NCI-H2107 (cell line): ENCODE measurements at regions not wholly inside any gene's neighbourhood (a gene's known extent, or its start where the extent isn't known, plus 50 kb on each side); places are given as distances from the start of the nearest gene placed in this dataset.
"Not testable (repeated sequence)": the region's sequence is repeated elsewhere in the genome, so short reads cannot be mapped to it uniquely, and the experiment has no call there.

Experiments
- DNase-seq: peaks from one replicate; lab custom pipeline; 2025; lab: John Stamatoyannopoulos, UW

GRCh38 chr5:164300295-164300694 lies 794.9 kb downstream of the MAT2B start:
- DNase-seq: no peak

- DNase-seq: no peak
These were observed 795.7 kb downstream of the MAT2B start for GRCh38 chr5:164301136-164301535.

- DNase-seq: no peak
These were observed 796.3 kb downstream of the MAT2B start for GRCh38 chr5:164301708-164302107.

GRCh38 chr5:164302533-164303235 lies 797.3 kb downstream of the MAT2B start:
- no peak for DNase-seq

- no peak for DNase-seq
These were observed 798.3 kb downstream of the MAT2B start for GRCh38 chr5:164303646-164304215.

- DNase-seq: no peak
These were observed 801.2 kb downstream of the MAT2B start for GRCh38 chr5:164306662-164307061.

- no peak for DNase-seq
These were observed 807.4 kb downstream of the MAT2B start for GRCh38 chr5:164312801-164313200.

GRCh38 chr5:164317676-164318075 lies 812.3 kb downstream of the MAT2B start:
- no peak for DNase-seq

- DNase-seq: no peak
These were observed 813.7 kb downstream of the MAT2B start for GRCh38 chr5:164319161-164319560.

- no peak for DNase-seq
These were observed 818.8 kb downstream of the MAT2B start for GRCh38 chr5:164324239-164324638.

- no peak for DNase-seq
These were observed 820.8 kb downstream of the MAT2B start for GRCh38 chr5:164326219-164326618.

- DNase-seq: not testable (repeated sequence)
These were observed 821.7 kb downstream of the MAT2B start for GRCh38 chr5:164327166-164327565.

- no peak for DNase-seq
These were observed 827.2 kb downstream of the MAT2B start for GRCh38 chr5:164332349-164333196.

- DNase-seq: no peak
These were observed 830.4 kb downstream of the MAT2B start for GRCh38 chr5:164335837-164336236.

- no peak for DNase-seq
These were observed 830.9 kb downstream of the MAT2B start for GRCh38 chr5:164336276-164336675.

GRCh38 chr5:164336906-164337305 lies 831.5 kb downstream of the MAT2B start:
- no peak for DNase-seq

- DNase-seq: no peak
These were observed 835.7 kb downstream of the MAT2B start for GRCh38 chr5:164341056-164341619.

- no peak for DNase-seq
These were observed 839.9 kb downstream of the MAT2B start for GRCh38 chr5:164345173-164345849.

GRCh38 chr5:164345853-164346252 lies 840.4 kb downstream of the MAT2B start:
- DNase-seq: no peak

- DNase-seq: no peak
These were observed 841.6 kb downstream of the MAT2B start for GRCh38 chr5:164346785-164347630.

GRCh38 chr5:164350236-164350635 lies 844.8 kb downstream of the MAT2B start:
- no peak for DNase-seq
